Natural killer cell (primary cell): ENCODE measurements at regions not wholly inside any gene's neighbourhood (a gene's known extent, or its start where the extent isn't known, plus 50 kb on each side); places are given as distances from the start of the nearest gene placed in this dataset.

ENCODE experiments used
- ATAC-seq, 3 donors: fragments of 150-1000 bp in 2 of 3; fragments of 200-7000 bp in 1 of 3; cut with Tn5 transposase; 1 replicate in 1 of 3; 2 replicates in 2 of 3; pipeline ENCODE4 v1.10.0; 2021; ENCODE audit warnings: mild to moderate bottlenecking in 2 of 3, moderate library complexity in 2 of 3
- DNase-seq, 2 donors: peaks; one replicate each; pipeline versions ENCODE4 v3.0.0 to v3.0.0-alpha.2; 2013 to 2021; ENCODE audit warnings: mixed read lengths in 1 of 2
- H3K27ac ChIP-seq: one replicate; pipeline ENCODE4 v1.5.1; 2013; ENCODE audit warnings: mild to moderate bottlenecking, low read length
- H3K27me3 ChIP-seq: one replicate; pipeline ENCODE4 v1.6.1; 2013; ENCODE audit warnings: low read length; ENCODE audit not compliant: control insufficient read depth, insufficient read depth
- H3K36me3 ChIP-seq: one replicate; pipeline ENCODE4 v1.6.1; 2013; ENCODE audit warnings: low read length; ENCODE audit not compliant: control insufficient read depth, insufficient read depth
- H3K4me1 ChIP-seq: one replicate; pipeline ENCODE4 v1.6.1; 2013; ENCODE audit warnings: low read length; ENCODE audit not compliant: control insufficient read depth, insufficient read depth
- H3K4me3 ChIP-seq: one replicate; pipeline ENCODE4 v1.5.1; 2013; ENCODE audit warnings: low read length
- H3K9me3 ChIP-seq: one replicate; pipeline ENCODE4 v1.6.1; 2013; ENCODE audit warnings: low read length; ENCODE audit not compliant: control insufficient read depth, insufficient read depth
- H3K27ac Mint-ChIP-seq, 2 donors: one replicate each; pipeline ENCODE4 v1.8.0; 2022; ENCODE audit warnings: mild to moderate bottlenecking in 2 of 2, mixed read lengths in 2 of 2, moderate library complexity in 1 of 2
- H3K27me3 Mint-ChIP-seq, 2 donors: one replicate each; pipeline ENCODE4 v1.8.0; 2022; ENCODE audit warnings: low read depth in 2 of 2, mixed read lengths in 2 of 2
- H3K36me3 Mint-ChIP-seq: one replicate; pipeline ENCODE4 v1.8.0; 2022; ENCODE audit warnings: mixed read lengths
- H3K4me1 Mint-ChIP-seq, 2 donors: one replicate each; pipeline ENCODE4 v1.8.0; 2022; ENCODE audit warnings: mixed read lengths in 2 of 2
- H3K4me3 Mint-ChIP-seq: one replicate; pipeline ENCODE4 v1.8.0; 2022; ENCODE audit warnings: mild to moderate bottlenecking, moderate library complexity, mixed read lengths
- H3K9me3 Mint-ChIP-seq, 2 donors: one replicate each; pipeline ENCODE4 v1.8.0; 2022; ENCODE audit warnings: mixed read lengths in 2 of 2
- WGBS: methylation state at CpG from one replicate; pipeline ENCODE4 v1.1.7; 2013; ENCODE audit warnings: missing lambda C conversion rate; ENCODE audit not compliant: insufficient coverage; 5-methylcytosine and 5-hydroxymethylcytosine counted together
- intact Hi-C: fragments of 100-400 bp; cut with micrococcal nuclease; formaldehyde crosslinking; loops from one replicate; pipeline ENCODE4 v1.14.2; 2022
- TF ChIP-seq, protein P1 (sequence below): fragments of 200-600 bp; IDR thresholded peaks from one replicate; pipeline ENCODE4 v1.8.0; 2022; ENCODE audit warnings: antibody characterized with exemption

- Mint-ChIP-seq H3K9me3 (no peaks in the 10 kb centered on the region), H3K27me3 (peaks cover 4 to 21% of the 10 kb centered on the region in 2 donors), H3K4me1 (peaks cover 9 to 19% of the 10 kb centered on the region in 2 donors), H3K27ac (no peak overlapping the region), H3K4me3 (no peak overlapping the region), H3K36me3 (no peaks in the 10 kb centered on the region)
- H3K27me3 ChIP-seq: no peaks in the 10 kb centered on the region
- no peak overlapping the region for H3K27ac ChIP-seq
- 85% methylated on average over 8 of the region's 8 CpGs for WGBS
- no peaks in the 10 kb centered on the region for H3K36me3 ChIP-seq
- ATAC-seq (no peak), DNase-seq (no peak)
- no peaks in the 10 kb centered on the region for H3K9me3 ChIP-seq
- TF ChIP-seq, protein P1, sequence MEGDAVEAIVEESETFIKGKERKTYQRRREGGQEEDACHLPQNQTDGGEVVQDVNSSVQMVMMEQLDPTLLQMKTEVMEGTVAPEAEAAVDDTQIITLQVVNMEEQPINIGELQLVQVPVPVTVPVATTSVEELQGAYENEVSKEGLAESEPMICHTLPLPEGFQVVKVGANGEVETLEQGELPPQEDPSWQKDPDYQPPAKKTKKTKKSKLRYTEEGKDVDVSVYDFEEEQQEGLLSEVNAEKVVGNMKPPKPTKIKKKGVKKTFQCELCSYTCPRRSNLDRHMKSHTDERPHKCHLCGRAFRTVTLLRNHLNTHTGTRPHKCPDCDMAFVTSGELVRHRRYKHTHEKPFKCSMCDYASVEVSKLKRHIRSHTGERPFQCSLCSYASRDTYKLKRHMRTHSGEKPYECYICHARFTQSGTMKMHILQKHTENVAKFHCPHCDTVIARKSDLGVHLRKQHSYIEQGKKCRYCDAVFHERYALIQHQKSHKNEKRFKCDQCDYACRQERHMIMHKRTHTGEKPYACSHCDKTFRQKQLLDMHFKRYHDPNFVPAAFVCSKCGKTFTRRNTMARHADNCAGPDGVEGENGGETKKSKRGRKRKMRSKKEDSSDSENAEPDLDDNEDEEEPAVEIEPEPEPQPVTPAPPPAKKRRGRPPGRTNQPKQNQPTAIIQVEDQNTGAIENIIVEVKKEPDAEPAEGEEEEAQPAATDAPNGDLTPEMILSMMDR: no peak
- H3K4me3 ChIP-seq: no peak overlapping the region
- intact Hi-C loops: no loop called here
- peaks cover 7% of the 10 kb centered on the region for H3K4me1 ChIP-seq
These were observed 180.2 kb upstream of the PZP start for GRCh38 chr12:9388379-9388778.

GRCh38 chr12:9387450-9387849 lies 179.3 kb upstream of the PZP start:
- Mint-ChIP-seq H3K27me3 (peaks cover 3 to 16% of the 10 kb centered on the region in 2 donors), H3K9me3 (no peaks in the 10 kb centered on the region)
- TF ChIP-seq, protein P1: no peak

DNA sequence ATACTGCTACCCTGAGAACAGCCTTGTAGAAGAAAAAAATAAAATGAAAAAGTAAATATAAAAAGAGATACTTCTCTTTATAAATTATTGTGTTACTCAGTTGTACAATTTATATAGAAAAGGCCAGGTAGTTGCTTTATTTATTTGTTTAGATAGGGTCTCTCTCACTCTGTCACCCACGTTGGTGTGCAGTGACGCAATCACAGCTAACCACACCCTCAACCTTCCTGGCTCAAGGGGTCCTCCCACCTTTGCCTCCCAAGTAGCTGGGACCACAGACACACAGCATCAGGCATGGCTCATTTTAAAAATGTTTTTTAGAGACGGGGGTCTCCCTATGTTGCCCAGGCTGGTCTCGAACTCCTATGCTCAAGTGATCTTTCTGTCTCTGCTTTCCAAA lies 175.4 kb upstream of the PZP start:
- H3K27me3 Mint-ChIP-seq: no peaks in the 10 kb centered on the region
- H3K9me3 Mint-ChIP-seq: no peaks in the 10 kb centered on the region
- H3K9me3 ChIP-seq: no peaks in the 10 kb centered on the region
- H3K4me1 Mint-ChIP-seq: peaks cover 9 to 19% of the 10 kb centered on the region in 2 donors
- DNase-seq (no peak), ATAC-seq (no peak)
- WGBS: 66% methylated on average over 4 of the region's 4 CpGs
- H3K4me1 ChIP-seq: peaks cover 7% of the 10 kb centered on the region
- H3K4me3 Mint-ChIP-seq: no peak overlapping the region
- H3K27me3 ChIP-seq: no peaks in the 10 kb centered on the region
- TF ChIP-seq, protein P1: no peak
- no peaks in the 10 kb centered on the region for H3K36me3 ChIP-seq
- intact Hi-C loops: no loop called here
- H3K36me3 Mint-ChIP-seq: no peaks in the 10 kb centered on the region
- H3K27ac ChIP-seq: no peak overlapping the region
- no peak overlapping the region for H3K4me3 ChIP-seq
- no peak overlapping the region for H3K27ac Mint-ChIP-seq

More at GRCh38 chr12:9387450-9387849, 179.3 kb upstream of the PZP start:
- no peaks in the 10 kb centered on the region for H3K36me3 Mint-ChIP-seq
- intact Hi-C loops: no loop called here
- H3K27ac Mint-ChIP-seq: no peak overlapping the region
- Histone ChIP-seq H3K4me3 (no peak overlapping the region), H3K4me1 (peaks cover 7% of the 10 kb centered on the region), H3K9me3 (no peaks in the 10 kb centered on the region), H3K36me3 (no peaks in the 10 kb centered on the region), H3K27me3 (no peaks in the 10 kb centered on the region), H3K27ac (no peak overlapping the region)
- ATAC-seq (no peak), DNase-seq (no peak)
- peaks cover 9 to 19% of the 10 kb centered on the region in 2 donors for H3K4me1 Mint-ChIP-seq
- no peak overlapping the region for H3K4me3 Mint-ChIP-seq
- 100% methylated on average over 1 of the region's 2 CpGs for WGBS

- Mint-ChIP-seq H3K27me3 (no peaks in the 10 kb centered on the region), H3K4me1 (peaks cover 0 to 3% of the 10 kb centered on the region in 2 donors)
- WGBS: 81% methylated on average over 2 of the region's 2 CpGs
These were observed 173.4 kb upstream of the PZP start for GRCh38 chr12:9381619-9382018.

More at GRCh38 chr12:9381619-9382018, 173.4 kb upstream of the PZP start:
- H3K27me3 ChIP-seq: no peaks in the 10 kb centered on the region
- no peak for ATAC-seq
- no peaks in the 10 kb centered on the region for H3K36me3 Mint-ChIP-seq
- H3K27ac Mint-ChIP-seq: no peak overlapping the region
- no peak overlapping the region for H3K4me3 Mint-ChIP-seq
- no peaks in the 10 kb centered on the region for H3K4me1 ChIP-seq
- intact Hi-C loops: no loop called here
- H3K36me3 ChIP-seq: no peaks in the 10 kb centered on the region
- no peaks in the 10 kb centered on the region for H3K9me3 Mint-ChIP-seq
- H3K27ac ChIP-seq: no peak overlapping the region
- DNase-seq: no peak
- H3K9me3 ChIP-seq: no peaks in the 10 kb centered on the region
- no peak overlapping the region for H3K4me3 ChIP-seq
- TF ChIP-seq, protein P1: no peak
